ENCODE measurements at regions not wholly inside any gene's neighbourhood (a gene's known extent, or its start where the extent isn't known, plus 50 kb on each side); places are given as distances from the start of the nearest gene placed in this dataset.

DNA sequence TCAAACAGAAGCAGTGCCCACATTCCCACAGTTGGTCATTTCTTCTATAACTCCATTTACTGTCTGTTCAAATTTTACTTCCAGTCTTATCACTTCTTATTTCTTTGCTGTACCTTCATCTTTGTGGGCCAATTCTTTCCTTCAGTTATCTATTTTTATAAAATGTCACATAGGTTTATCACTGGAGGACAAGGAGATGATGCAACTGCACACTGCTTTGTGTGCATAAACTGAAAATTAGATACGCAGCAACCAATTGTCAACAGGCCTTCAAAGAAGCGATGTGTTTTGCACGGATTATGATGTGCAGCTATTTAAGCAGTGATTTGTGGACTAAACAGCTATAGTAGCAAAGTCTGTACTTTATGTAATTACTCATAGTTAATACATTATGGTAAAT, 726.8 kb upstream of the GCFC2 start:
- no peak overlapping the region for H3K4me3 ChIP-seq
- WGBS, 2 donors: 90 to 99% methylated on average over 3 of the region's 3 CpGs

DNA sequence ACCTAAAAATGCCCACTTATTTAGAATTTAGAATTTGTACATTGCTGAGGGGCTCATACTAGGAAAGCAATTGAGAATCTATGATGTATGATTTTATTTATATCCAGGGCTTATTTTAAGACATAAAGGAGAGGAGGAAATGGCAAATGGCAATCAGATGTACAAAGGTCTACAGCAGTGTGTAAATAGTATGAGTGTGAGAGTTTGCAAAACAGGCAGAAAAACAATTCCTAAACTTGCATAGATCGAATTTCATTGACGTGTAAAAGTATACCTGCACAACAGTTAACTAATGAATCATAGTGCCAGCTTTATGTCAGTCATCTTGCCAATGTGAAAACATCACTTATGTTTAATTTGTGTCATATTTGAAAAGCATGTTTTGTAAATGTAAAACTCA, 718.7 kb upstream of the GCFC2 start:
- no peak overlapping the region for H3K4me3 ChIP-seq
- no peak overlapping the region for H3K27ac ChIP-seq
- TF ChIP-seq POLR2A (IDR thresholded peaks at IDR 0.05) (no peak), EP300 (IDR thresholded peaks at IDR 0.05) (no peak)
- TF ChIP-seq, protein P1, sequence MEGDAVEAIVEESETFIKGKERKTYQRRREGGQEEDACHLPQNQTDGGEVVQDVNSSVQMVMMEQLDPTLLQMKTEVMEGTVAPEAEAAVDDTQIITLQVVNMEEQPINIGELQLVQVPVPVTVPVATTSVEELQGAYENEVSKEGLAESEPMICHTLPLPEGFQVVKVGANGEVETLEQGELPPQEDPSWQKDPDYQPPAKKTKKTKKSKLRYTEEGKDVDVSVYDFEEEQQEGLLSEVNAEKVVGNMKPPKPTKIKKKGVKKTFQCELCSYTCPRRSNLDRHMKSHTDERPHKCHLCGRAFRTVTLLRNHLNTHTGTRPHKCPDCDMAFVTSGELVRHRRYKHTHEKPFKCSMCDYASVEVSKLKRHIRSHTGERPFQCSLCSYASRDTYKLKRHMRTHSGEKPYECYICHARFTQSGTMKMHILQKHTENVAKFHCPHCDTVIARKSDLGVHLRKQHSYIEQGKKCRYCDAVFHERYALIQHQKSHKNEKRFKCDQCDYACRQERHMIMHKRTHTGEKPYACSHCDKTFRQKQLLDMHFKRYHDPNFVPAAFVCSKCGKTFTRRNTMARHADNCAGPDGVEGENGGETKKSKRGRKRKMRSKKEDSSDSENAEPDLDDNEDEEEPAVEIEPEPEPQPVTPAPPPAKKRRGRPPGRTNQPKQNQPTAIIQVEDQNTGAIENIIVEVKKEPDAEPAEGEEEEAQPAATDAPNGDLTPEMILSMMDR (IDR thresholded peaks at IDR 0.05): no peak
- no peak for DNase-seq (ENCODE audit: low spot score in 2 of 2)
- H3K36me3 ChIP-seq: no peaks in the 10 kb centered on the region
- H3K4me1 ChIP-seq: no peaks in the 10 kb centered on the region
- H3K27me3 ChIP-seq: no peaks in the 10 kb centered on the region
- H3K9me3 ChIP-seq: no peaks in the 10 kb centered on the region
- WGBS, 2 donors: 61 to 76% methylated on average over 2 of the region's 2 CpGs

More for the DNA sequence above, 726.8 kb upstream of the GCFC2 start:
- no peak for DNase-seq (ENCODE audit: low spot score in 2 of 2)
- Histone ChIP-seq H3K9me3 (no peaks in the 10 kb centered on the region), H3K27me3 (no peaks in the 10 kb centered on the region), H3K27ac (no peak overlapping the region), H3K4me1 (no peaks in the 10 kb centered on the region), H3K36me3 (no peaks in the 10 kb centered on the region)
- TF ChIP-seq EP300 (IDR thresholded peaks at IDR 0.05) (no peak), POLR2A (IDR thresholded peaks at IDR 0.05) (no peak)
- TF ChIP-seq, protein P1 (IDR thresholded peaks at IDR 0.05): no peak

DNA sequence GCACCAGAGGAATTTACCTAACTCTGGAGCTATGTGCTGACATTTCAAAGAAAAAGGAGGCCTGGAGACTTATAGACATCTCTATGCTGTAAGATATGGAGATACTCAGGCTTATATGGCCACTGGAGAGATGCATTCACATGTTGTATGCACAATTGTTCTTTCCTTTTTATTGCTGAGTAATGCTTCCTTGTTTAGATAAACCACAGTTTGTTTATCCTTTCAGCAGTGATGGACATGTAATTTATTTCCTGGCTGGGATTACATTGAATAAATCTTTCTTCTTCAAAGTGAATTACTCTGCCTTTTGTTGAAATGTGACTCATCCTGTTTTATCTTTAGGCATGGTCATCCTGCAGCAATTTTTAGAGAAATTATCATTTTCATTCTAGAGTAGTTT, 716.7 kb upstream of the GCFC2 start:
- no peaks in the 10 kb centered on the region for H3K4me1 ChIP-seq
- no peaks in the 10 kb centered on the region for H3K27me3 ChIP-seq
- no peak for DNase-seq (ENCODE audit: low spot score in 2 of 2)
- H3K36me3 ChIP-seq: no peaks in the 10 kb centered on the region
- no peaks in the 10 kb centered on the region for H3K9me3 ChIP-seq
- H3K4me3 ChIP-seq: no peak overlapping the region
- TF ChIP-seq EP300 (IDR thresholded peaks at IDR 0.05) (no peak), POLR2A (IDR thresholded peaks at IDR 0.05) (no peak)
- TF ChIP-seq, protein P1 (IDR thresholded peaks at IDR 0.05): no peak
- H3K27ac ChIP-seq: no peak overlapping the region

DNA sequence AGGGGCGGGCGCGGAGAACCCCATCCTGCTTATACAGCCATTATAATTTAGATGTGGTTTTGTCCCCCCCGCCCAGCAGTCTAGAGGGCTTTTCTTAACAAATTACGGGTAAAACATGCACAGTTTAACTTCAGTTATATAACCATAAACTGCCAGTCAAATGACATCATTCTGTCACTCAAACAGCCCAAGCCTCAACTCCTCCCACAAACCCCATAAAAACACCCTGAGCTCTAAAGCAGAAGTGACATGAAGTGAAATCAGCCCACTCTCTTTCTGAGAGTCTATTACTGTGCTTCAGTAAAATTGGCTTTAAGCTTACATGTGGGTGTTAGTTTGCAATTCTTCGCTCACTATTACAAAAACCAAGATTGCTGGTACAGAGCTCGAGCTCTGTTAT, 705.1 kb upstream of the GCFC2 start:
- H3K27ac ChIP-seq: no peak overlapping the region

DNA sequence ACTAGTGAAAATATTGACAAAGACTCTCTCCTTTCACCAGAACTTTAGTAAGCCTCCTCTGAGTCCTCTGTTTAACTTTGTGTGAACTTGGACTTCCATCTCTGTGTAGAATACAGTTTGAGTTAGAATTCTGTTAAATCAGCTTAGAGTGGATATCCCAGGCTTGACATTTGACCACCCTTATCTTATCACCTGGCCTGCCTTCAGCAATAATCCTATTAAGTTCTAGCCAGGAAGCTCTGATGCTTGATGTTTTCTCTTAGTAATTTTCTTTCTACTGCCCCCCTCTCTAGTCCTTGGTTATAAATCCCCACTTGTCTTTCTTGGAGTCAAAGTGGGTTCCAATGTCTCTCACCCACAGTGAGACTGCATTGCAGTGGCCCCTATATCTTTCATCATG, 702.7 kb upstream of the GCFC2 start:
- no peak for DNase-seq (ENCODE audit: low spot score in 2 of 2)
- TF ChIP-seq, protein P1 (IDR thresholded peaks at IDR 0.05): no peak
- TF ChIP-seq EP300 (IDR thresholded peaks at IDR 0.05) (no peak), POLR2A (IDR thresholded peaks at IDR 0.05) (no peak)
- Histone ChIP-seq H3K4me1 (no peaks in the 10 kb centered on the region), H3K27me3 (no peaks in the 10 kb centered on the region), H3K4me3 (no peak overlapping the region), H3K27ac (no peak overlapping the region), H3K9me3 (no peaks in the 10 kb centered on the region), H3K36me3 (no peaks in the 10 kb centered on the region)

More for the DNA sequence above, 705.1 kb upstream of the GCFC2 start:
- no peak overlapping the region for H3K4me3 ChIP-seq
- DNase-seq (ENCODE audit: low spot score in 2 of 2): no peak
- no peak for TF ChIP-seq POLR2A (IDR thresholded peaks at IDR 0.05)
- TF ChIP-seq, protein P1 (IDR thresholded peaks at IDR 0.05): no peak
- TF ChIP-seq EP300 (IDR thresholded peaks at IDR 0.05): no peak
- no peaks in the 10 kb centered on the region for H3K9me3 ChIP-seq
- H3K4me1 ChIP-seq: no peaks in the 10 kb centered on the region
- no peaks in the 10 kb centered on the region for H3K27me3 ChIP-seq
- whole genome bisulfite sequencing, 2 donors: 74 to 82% methylated on average over 7 of the region's 7 CpGs
- H3K36me3 ChIP-seq: no peaks in the 10 kb centered on the region
